Kidney epithelial cell (primary cell): ENCODE measurements at regions not wholly inside any gene's neighbourhood (a gene's known extent, or its start where the extent isn't known, plus 50 kb on each side); places are given as distances from the start of the nearest gene placed in this dataset.

Experiments used
- DNase-seq: peaks from one replicate; pipeline ENCODE4 v3.0.0-alpha.2; 2010; ENCODE audit warnings: low read depth
- H3K27me3 ChIP-seq: 2 replicates; pipeline ENCODE4 v1.6.0; 2011; ENCODE audit warnings: low read length; ENCODE audit not compliant: control insufficient read depth, insufficient read depth
- H3K36me3 ChIP-seq: 2 replicates; pipeline ENCODE4 v1.5.1; 2011; ENCODE audit warnings: low read length; ENCODE audit not compliant: control insufficient read depth, insufficient read depth
- H3K4me3 ChIP-seq: 2 replicates; pipeline ENCODE4 v1.5.1; 2011; ENCODE audit warnings: low read depth, mild to moderate bottlenecking, control low read depth, low read length
- TF ChIP-seq, protein P1 (sequence below): IDR thresholded peaks from 2 replicates; pipeline ENCODE4 v1.5.1; 2011; ENCODE audit warnings: mild to moderate bottlenecking, moderate library complexity, low read length, control low read depth, inconsistent platforms; ENCODE audit not compliant: insufficient read depth, poor library complexity, severe bottlenecking

DNA sequence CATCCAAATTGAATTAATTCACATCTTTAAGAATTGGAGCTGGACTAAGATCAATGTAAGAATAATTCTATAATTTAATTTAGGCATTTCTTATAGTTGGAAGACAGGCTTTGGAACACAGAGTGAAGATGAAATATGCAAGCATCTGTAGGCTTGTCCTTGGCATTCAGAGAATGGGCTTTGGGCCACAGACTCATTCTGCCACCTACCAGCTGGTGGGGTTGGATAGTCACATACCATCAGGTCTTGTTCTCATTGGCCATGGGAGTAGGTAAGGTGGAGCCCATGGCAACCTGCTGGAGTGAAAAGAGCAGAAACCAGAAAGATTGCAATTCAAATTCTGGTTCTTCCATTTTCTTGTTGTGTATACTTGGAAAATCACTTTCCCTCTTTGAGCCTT lies 300.3 kb downstream of the CYRIA start:
- H3K27me3 ChIP-seq: no peaks in the 10 kb centered on the region
- no peak for DNase-seq

DNA sequence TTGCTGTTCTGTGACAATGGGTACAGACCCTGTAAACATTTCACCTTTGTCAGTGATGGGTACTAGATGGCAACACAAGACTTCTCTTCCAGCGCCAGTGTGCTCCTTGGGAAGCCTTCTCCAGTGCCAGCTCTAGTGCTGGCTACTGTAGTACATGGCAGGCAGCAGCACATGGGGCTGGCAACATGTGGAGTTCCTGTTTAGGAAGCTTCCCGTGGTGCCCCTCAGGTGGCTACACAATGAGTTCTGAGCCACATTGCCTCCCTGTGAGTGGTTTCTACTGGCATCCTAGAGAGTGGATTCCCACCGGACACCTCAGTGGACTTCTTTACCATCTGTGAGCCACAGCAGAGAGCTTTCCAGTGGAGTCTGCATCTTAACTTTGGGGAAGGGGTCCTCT lies 302.1 kb downstream of the CYRIA start:
- H3K27me3 ChIP-seq: no peaks in the 10 kb centered on the region
- TF ChIP-seq, protein P1, sequence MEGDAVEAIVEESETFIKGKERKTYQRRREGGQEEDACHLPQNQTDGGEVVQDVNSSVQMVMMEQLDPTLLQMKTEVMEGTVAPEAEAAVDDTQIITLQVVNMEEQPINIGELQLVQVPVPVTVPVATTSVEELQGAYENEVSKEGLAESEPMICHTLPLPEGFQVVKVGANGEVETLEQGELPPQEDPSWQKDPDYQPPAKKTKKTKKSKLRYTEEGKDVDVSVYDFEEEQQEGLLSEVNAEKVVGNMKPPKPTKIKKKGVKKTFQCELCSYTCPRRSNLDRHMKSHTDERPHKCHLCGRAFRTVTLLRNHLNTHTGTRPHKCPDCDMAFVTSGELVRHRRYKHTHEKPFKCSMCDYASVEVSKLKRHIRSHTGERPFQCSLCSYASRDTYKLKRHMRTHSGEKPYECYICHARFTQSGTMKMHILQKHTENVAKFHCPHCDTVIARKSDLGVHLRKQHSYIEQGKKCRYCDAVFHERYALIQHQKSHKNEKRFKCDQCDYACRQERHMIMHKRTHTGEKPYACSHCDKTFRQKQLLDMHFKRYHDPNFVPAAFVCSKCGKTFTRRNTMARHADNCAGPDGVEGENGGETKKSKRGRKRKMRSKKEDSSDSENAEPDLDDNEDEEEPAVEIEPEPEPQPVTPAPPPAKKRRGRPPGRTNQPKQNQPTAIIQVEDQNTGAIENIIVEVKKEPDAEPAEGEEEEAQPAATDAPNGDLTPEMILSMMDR: no peak
- H3K36me3 ChIP-seq: no peaks in the 10 kb centered on the region
- no peak for DNase-seq
- no peak overlapping the region for H3K4me3 ChIP-seq

More for the DNA sequence above, 300.3 kb downstream of the CYRIA start:
- H3K4me3 ChIP-seq: no peak overlapping the region
- TF ChIP-seq, protein P1: no peak
- no peaks in the 10 kb centered on the region for H3K36me3 ChIP-seq

DNA sequence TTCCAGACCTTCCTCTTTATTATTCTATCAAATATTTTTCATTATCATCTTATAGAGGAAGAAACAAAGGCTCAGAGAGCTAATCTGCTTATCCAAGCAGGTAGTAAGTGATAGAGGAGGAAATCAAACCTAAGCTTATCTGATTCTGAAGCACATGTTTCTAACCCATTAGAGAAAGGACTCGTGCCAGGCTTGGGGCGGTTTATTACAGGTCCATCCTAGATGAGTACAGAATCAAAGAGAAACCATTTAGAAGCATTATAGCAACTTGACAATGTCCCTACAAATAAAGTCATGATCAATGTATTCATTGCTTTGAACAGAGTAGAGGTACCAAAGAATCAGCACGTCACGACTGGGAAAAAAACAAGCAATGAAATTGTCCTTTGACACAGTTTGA lies 303.0 kb downstream of the CYRIA start:
- DNase-seq: no peak
- TF ChIP-seq, protein P1: no peak
- Histone ChIP-seq H3K36me3 (no peaks in the 10 kb centered on the region), H3K4me3 (no peak overlapping the region), H3K27me3 (no peaks in the 10 kb centered on the region)

- no peak for DNase-seq
- no peaks in the 10 kb centered on the region for H3K27me3 ChIP-seq
These were observed 304.2 kb downstream of the CYRIA start for GRCh38 chr2:16361261-16361995.

GRCh38 chr2:16359961-16360360 lies 305.7 kb downstream of the CYRIA start:
- H3K4me3 ChIP-seq: no peak overlapping the region
- TF ChIP-seq, protein P1: no peak
- no peaks in the 10 kb centered on the region for H3K36me3 ChIP-seq
- H3K27me3 ChIP-seq: no peaks in the 10 kb centered on the region
- DNase-seq: no peak

More at GRCh38 chr2:16361261-16361995, 304.2 kb downstream of the CYRIA start:
- Histone ChIP-seq H3K36me3 (no peaks in the 10 kb centered on the region), H3K4me3 (no peak overlapping the region)
- TF ChIP-seq, protein P1: no peak

GRCh38 chr2:16357188-16357587 lies 308.4 kb downstream of the CYRIA start:
- TF ChIP-seq, protein P1: no peak
- Histone ChIP-seq H3K27me3 (no peaks in the 10 kb centered on the region), H3K36me3 (no peaks in the 10 kb centered on the region), H3K4me3 (no peak overlapping the region)
- no peak for DNase-seq
